ENCODE measurements at regions not wholly inside any gene's neighbourhood (a gene's known extent, or its start where the extent isn't known, plus 50 kb on each side); places are given as distances from the start of the nearest gene placed in this dataset.
A peak's percentile ranks its signal among the peaks of the same experiment; 100 is the strongest.

DNA sequence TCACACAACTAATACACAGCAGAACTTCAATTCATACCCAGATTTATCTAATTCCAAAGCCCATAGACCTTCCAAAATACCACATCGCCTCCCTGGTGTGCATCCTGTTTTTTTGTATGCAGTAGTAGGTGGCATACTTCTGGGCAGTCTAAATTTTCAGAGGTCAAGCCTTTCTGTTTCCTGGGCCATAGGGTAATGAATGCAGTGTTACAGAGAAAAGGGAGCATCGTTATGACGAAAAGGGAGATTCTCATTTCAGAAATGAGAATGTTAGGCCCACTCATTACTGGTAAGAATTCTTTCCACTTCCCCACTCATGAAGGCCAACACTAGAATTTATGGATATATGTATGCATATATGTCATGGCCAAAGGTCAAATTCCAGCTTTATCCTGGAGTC lies 267.8 kb upstream of the ASIC2 start (continued):
- TF ChIP-seq USF2 (IDR thresholded peaks at IDR 0.05; ENCODE audit: borderline replicate concordance, low read depth, low read length): no peak
- peak in 1 of 2 experiments; percentile 18; a peak in 1 of 4 replicates for TF ChIP-seq IKZF2 (IDR thresholded peaks at IDR 0.05)
- TF ChIP-seq NFIC (IDR thresholded peaks at IDR 0.05; ENCODE audit: low read depth, low read length): no peak

- Histone ChIP-seq H3K4me3 (no peak overlapping the region), H4K20me1 (ENCODE audit: control insufficient read depth, insufficient read depth) (no peaks in the 10 kb centered on the region), H2AFZ (ENCODE audit: control insufficient read depth, low read depth, low read length) (no peak overlapping the region), H3K4me1 (ENCODE audit: control insufficient read depth, insufficient read depth, low read length) (no peaks in the 10 kb centered on the region), H3K36me3 (ENCODE audit: control insufficient read depth in 2 of 2, insufficient read depth in 2 of 2, low read length in 1 of 2) (no peaks in the 10 kb centered on the region), H3K27ac (ENCODE audit: control insufficient read depth, insufficient read depth) (no peak overlapping the region), H3K9me3 (replicated peaks; ENCODE audit: control insufficient read depth, insufficient read depth, low read length) (no peaks in the 10 kb centered on the region), H3K4me2 (ENCODE audit: control insufficient read depth, insufficient read depth) (no peak overlapping the region), H3K9ac (ENCODE audit: control insufficient read depth, insufficient read depth, low read length) (no peak overlapping the region), H3K27me3 (replicated peaks in 1 of 2; ENCODE audit: control insufficient read depth in 2 of 2, insufficient read depth in 2 of 2, low read length in 1 of 2) (no peaks in the 10 kb centered on the region), H3K79me2 (ENCODE audit: control insufficient read depth, insufficient read depth, low read length) (no peaks in the 10 kb centered on the region)
- ATAC-seq (peak; percentile 75), FAIRE-seq (peak; percentile 18), DNase-seq (ENCODE audit: low read depth, low spot score) (no peak)
- SMC1A ChIA-PET (ENCODE audit: uncharacterized antibody, unreplicated experiment): interaction anchor here (1.0 to 1.1 kb wide), 2 partner anchors 21 to 40 kb away, joined by 3 read pairs; no protein-coding TSS in a partner anchor
- 10% methylated on average over 11 of the region's 11 CpGs for WGBS (ENCODE audit: insufficient coverage, insufficient replicate concordance, low lambda C conversion rate, missing lambda C conversion rate)
- intact Hi-C loops (cut with micrococcal nuclease; ENCODE audit: unreplicated experiment): no loop called here
- in situ Hi-C loops (cut with MboI): no loop called here
- RAD21 ChIA-PET (ENCODE audit: unreplicated experiment): interaction anchor here (1.8 kb wide), 1 partner anchor 102 kb away, joined by 8 read pairs; no protein-coding TSS in a partner anchor
- CTCF ChIA-PET: no interaction called here
- POLR2A ChIA-PET: interaction anchor here (1.8 kb wide), 1 partner anchor 102 kb away, joined by 4 read pairs; no protein-coding TSS in a partner anchor
- no TSS peak for BruUV-seq (replicated peaks)
- TF ChIP-seq, protein P1, sequence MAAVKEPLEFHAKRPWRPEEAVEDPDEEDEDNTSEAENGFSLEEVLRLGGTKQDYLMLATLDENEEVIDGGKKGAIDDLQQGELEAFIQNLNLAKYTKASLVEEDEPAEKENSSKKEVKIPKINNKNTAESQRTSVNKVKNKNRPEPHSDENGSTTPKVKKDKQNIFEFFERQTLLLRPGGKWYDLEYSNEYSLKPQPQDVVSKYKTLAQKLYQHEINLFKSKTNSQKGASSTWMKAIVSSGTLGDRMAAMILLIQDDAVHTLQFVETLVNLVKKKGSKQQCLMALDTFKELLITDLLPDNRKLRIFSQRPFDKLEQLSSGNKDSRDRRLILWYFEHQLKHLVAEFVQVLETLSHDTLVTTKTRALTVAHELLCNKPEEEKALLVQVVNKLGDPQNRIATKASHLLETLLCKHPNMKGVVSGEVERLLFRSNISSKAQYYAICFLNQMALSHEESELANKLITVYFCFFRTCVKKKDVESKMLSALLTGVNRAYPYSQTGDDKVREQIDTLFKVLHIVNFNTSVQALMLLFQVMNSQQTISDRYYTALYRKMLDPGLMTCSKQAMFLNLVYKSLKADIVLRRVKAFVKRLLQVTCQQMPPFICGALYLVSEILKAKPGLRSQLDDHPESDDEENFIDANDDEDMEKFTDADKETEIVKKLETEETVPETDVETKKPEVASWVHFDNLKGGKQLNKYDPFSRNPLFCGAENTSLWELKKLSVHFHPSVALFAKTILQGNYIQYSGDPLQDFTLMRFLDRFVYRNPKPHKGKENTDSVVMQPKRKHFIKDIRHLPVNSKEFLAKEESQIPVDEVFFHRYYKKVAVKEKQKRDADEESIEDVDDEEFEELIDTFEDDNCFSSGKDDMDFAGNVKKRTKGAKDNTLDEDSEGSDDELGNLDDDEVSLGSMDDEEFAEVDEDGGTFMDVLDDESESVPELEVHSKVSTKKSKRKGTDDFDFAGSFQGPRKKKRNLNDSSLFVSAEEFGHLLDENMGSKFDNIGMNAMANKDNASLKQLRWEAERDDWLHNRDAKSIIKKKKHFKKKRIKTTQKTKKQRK (IDR thresholded peaks at IDR 0.05; ENCODE audit: low read depth, low read length): no peak
- 0 out of 2 replicates have a peak, but pooled peaks have one; percentile 22 for TF ChIP-seq NR2F1 (conservative IDR thresholded peaks at IDR 0.05)
Observed at GRCh38 chr17:33561569-33562334, 268.7 kb upstream of the ASIC2 start.

Measured in GM12878 (cell line).